Inferior parietal cortex (tissue), 1 donor: ENCODE measurements at regions not wholly inside any gene's neighbourhood (a gene's known extent, or its start where the extent isn't known, plus 50 kb on each side); places are given as distances from the start of the nearest gene placed in this dataset.
"Not testable (repeated sequence)": the region's sequence is repeated elsewhere in the genome, so short reads cannot be mapped to it uniquely, and the experiment has no call there.

Experiments used
- DNase-seq: peaks from one replicate; pipeline ENCODE4 v3.0.0-alpha.2; 2016; ENCODE audit errors: extremely low spot score

- DNase-seq, result peak; percentile 35
These were observed 324.9 kb downstream of the NAF1 start for GRCh38 chr4:162841753-162842152.

DNA sequence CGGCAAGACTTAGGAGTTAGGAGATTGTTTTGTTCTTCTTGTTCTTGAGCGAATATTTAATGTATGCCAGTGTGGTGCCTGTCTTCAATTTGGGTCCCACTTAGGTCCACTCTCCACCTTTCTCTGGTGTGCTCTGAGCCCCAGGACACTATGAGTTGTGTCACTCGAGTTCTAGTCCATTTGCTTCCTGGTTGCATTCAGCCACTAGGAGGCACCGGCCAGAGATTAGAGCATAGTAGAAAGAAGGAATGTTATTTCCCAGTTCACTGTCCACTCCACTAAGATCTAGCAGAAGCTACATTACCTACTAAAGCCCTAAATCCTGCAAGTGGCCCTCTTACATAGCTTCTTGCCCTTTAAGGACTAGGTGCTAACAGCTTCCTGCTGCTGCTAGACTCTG lies 326.9 kb downstream of the NAF1 start:
- DNase-seq, result no peak

GRCh38 chr4:162838671-162839070 lies 328.0 kb downstream of the NAF1 start:
- no peak for DNase-seq

GRCh38 chr4:162837679-162838078 lies 329.0 kb downstream of the NAF1 start:
- no peak for DNase-seq

DNA sequence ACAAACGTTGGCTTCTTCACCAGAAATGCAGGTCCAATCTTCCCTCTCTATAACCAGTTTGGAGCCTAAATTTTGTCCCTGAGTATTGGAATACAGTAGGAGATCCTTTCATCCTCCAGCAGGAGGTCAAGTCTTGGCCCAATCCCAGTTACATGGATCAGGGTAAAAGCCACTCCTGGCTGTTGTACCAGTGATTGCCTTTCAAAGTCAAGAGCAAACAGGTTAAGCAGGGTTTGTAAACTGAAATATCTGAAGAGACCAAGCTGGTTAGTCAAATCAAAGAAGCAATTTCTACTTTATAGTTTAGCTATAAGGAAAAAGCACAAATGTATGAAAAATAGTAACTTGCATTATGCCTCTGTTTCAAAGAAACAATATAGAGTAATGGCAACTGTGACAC lies 329.4 kb downstream of the NAF1 start:
- no peak for DNase-seq

DNA sequence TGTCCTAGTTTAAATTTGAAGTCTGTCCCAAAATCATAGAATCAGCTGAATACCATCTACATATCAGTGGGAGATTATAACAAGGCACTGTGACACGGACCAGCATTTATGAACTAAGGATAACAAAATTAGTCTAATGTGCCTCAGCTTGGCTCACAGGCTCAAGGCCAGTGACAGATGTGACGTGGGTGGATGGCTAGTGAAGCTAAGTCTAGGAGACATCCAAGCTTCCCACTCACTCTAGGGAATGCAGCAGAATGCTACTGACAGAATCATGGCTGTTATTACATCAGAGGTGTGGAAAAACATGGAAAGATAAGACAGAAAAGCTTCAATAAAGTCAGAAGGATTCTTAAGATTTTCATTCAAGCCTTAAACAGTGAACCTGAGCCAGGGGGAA lies 329.9 kb downstream of the NAF1 start:
- DNase-seq, result peak; percentile 70

- DNase-seq, result not testable (repeated sequence)
These were observed 330.4 kb downstream of the NAF1 start for GRCh38 chr4:162836258-162836657.

GRCh38 chr4:162830899-162831298 lies 335.8 kb downstream of the NAF1 start:
- no peak for DNase-seq

GRCh38 chr4:162817374-162817773 lies 349.3 kb downstream of the NAF1 start:
- DNase-seq, result not testable (repeated sequence)

- no peak for DNase-seq
These were observed 362.3 kb downstream of the NAF1 start for GRCh38 chr4:162804351-162804924.

DNA sequence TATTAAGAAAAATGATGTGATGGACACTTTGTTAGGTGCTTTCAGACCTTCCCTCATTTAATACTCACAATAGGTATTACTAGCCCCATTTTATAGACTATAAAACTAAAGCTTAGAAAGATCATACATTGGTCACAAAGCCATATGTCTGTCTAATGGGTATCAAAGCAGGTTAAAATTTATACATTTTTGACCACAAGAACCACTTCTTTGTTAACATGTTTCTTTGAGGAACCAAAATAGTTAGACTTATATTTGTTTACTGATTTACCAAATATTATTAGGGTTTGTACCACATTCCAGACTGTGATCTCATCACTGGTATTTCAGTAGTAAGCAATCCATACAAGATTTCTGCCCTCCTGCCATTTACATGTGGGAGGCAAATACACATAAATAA lies 363.3 kb downstream of the NAF1 start:
- no peak for DNase-seq

DNA sequence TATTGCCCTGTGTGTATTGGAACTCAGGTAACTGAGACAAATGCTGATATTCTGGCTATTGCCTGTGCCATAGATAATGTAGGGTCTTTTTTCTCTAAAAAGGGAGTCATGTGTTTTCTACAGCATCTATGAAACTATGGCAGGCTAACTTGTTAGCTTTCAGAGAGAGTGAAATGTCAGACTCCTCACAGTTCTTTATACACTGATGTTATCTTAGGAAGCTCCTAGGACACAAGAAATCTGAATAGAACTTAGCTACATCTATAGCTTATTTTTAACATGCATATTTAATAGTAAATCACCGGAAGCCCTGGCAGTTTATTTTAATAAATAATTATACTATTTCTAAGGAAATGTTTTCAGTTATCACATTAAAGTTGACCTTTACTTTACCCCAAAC lies 369.6 kb downstream of the NAF1 start:
- no peak for DNase-seq

- no peak for DNase-seq
These were observed 373.1 kb downstream of the NAF1 start for GRCh38 chr4:162793571-162793970.

DNA sequence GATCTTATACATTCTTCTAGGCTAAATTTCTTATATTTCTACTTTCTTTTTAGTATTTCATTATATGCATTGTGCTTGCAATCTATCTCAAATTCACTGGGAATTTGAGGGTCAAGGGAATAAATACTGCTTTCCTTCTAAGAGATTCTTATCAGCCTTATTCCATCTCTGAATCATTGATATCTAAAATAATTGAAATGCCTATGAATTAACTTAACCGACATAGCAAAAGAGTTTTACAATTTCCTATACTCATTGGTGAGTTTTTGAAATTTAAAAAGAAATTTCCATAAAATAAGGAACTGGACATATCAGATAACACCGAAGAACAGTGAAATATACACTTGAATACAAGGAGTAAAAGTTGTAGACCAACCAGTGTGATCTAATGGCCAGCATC lies 373.7 kb downstream of the NAF1 start:
- no peak for DNase-seq

DNA sequence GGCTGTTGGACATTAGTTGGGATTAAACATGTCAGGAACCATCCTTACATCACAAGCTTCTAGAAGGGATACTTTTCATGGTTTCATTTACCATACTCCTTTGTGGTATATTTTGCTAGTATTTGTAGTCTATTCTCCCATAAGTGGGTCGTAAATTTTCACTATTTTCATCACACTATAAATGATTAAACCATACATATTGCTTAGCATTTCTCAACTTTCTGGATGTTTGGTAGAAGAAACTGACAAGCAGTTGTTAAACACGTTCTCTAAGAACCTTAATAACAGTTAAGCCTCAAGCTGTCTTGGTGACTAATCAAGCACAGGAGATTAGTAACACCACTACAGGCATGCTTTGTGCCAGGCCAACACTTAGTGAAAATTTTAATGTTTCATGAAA lies 375.5 kb downstream of the NAF1 start:
- no peak for DNase-seq

- DNase-seq, result no peak
These were observed 379.6 kb downstream of the NAF1 start for GRCh38 chr4:162787120-162787519.

GRCh38 chr4:162782778-162783525 lies 383.7 kb downstream of the NAF1 start:
- DNase-seq, result peak; percentile 48

GRCh38 chr4:162782096-162782777 lies 384.5 kb downstream of the NAF1 start:
- peak; percentile 44 for DNase-seq

DNA sequence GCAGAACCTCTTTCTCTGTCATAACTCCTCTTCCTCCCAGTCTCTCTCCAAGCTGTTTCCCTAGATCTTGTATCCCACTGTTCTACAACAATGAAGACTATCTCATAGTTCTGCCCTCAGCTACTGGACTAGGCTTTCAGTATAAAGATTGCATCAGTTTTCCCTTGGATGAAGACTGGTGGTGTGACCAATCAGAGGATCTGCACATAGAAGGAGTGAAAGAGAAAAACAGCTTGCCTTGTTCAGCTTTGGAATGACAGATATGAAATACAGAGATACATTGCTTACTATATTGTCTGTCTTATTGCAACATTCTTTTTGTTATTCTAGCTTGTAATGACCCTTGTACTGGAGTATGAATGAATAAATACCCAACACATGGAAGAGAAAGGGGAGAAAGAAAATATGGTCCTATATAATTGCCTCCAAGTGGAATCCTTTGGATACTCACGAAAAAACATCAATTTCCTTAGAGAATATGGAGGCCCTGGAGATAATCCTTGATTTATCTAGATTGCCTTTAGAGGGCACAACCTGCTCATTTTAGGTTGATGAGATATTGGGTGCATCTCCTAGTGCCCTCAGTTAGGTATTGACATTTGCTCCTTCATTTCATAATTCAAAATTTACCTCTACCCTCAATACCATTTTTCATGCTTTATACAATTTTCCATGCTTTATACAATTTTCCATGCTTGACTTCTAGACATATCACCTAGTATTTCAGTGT lies 395.8 kb downstream of the NAF1 start:
- no peak for DNase-seq

DNA sequence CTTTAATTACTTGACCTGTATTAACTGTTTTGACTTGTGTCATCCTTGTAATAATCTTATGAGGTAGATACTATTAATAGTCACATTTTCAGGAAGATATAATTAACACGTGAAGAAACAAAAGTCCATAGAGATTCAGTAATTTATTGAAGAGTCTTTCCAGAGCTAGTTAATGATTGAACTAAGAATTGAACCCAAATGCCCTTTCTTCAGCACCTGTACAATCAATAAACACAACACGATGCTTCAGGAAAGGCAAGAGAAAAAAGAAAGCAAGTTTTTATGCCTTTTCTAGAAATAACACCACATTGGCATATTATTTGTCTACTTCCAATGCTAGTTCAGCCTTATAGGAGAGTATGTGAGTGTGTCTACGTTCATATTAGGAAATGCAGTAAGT lies 399.6 kb downstream of the NAF1 start:
- DNase-seq, result no peak

GRCh38 chr4:162761965-162762364 lies 404.7 kb downstream of the NAF1 start:
- no peak for DNase-seq

- not testable (repeated sequence) for DNase-seq
These were observed 426.5 kb downstream of the NAF1 start for GRCh38 chr4:162740228-162740627.
